ENCODE measurements at regions not wholly inside any gene's neighbourhood (a gene's known extent, or its start where the extent isn't known, plus 50 kb on each side); places are given as distances from the start of the nearest gene placed in this dataset.
"Not testable (repeated sequence)": the region's sequence is repeated elsewhere in the genome, so short reads cannot be mapped to it uniquely, and the experiment has no call there.

DNA sequence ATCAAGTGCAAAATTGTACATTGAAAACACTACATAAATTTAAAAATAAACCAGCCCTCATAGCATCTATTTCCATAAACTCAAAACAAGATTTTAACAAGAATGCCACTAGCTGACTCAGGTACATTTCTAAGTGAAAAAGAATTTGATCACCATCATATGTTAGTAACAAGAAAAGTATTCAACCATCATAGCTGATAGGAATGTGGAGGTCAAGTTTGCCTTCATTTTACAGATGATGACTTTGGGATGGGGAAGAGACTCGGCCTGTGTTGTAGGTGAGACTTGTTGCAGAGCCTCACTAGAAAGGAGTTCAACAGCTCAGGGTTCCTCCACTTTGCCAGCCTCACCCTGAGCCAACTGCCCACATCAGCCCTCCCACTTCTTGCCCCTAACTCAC, 318.8 kb upstream of the FAM78B start:
- DNase-seq, result no peak
- intact Hi-C loops (cut with DNase I), result no loop called here

DNA sequence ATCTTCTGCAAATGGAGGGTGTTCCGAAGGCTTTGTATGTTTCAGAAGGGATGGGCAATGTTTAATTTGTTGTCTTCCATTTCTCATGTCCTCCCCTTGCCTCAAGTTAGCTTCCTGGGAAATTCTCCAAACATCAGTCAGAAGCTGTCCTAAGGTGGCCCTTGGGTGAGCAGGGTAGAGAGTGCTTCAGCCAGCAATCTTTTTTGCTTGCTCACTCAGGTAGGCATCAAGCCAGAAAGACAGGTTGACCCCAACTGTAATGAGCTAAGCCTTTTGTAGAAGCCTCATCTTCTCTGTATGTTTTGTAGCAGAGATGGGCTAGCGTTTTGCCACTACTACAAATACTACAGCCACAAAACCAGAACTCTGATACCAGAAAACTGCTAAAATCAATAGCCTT, 321.5 kb upstream of the FAM78B start:
- intact Hi-C loops (cut with DNase I), result no loop called here
- DNase-seq, result no peak

DNA sequence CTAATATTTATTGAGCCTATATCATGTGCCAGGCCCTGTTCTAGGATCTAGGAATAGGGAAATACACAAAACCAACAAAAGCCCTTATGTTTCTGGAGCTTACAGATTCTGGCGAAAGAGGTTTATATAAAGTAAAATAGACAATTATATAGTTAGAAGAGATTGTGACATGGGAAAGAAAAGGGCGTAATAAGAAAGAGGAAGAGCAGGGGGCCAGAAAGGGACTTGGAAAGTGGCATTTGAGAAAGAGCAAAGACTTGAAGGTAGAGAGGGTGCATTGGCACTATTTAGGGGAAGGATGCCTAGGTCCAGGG, 322.5 kb upstream of the FAM78B start:
- no peak for DNase-seq
- intact Hi-C loops (cut with DNase I), result no loop called here

DNA sequence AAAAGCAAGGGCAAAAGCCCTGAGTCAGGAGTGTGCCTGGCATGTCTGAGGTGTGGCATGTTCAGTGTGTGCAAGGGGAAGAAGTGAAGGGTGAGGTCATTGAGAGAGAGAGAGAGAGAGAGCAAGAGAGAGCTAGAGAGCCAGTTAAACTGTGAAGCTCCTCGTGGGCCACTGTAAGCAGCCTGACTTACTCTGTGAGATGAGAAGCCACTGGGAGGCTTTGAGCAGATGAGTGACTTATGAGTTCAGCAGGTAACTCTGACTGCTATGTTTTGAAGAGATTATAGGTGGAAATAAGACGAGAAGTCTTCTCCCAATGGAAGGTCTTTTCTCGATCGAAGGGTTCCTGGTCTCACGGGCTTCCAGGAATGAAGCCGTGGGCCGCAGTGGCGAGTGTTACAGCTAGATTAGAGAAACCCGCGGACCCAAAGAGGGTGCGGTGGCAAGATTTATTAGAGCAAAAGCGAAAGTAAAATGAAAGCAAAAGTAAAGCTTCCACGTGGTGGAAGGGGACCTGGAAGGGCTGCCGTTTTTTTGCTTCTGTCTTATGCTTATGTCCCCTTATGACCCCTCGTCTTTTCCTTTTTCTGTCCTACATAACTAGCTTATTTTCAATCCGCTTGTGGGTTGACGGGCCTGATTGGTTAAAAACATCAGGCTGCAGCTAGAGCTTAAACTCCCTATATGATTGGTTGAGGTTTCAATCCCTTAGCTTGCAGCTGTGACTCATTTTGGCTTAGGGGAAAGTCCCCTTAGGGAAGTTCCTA, 323.1 kb upstream of the FAM78B start:
- DNase-seq, result peak in 1 of 10 donors; percentile 57
- intact Hi-C loops (cut with DNase I), result no loop called here

DNA sequence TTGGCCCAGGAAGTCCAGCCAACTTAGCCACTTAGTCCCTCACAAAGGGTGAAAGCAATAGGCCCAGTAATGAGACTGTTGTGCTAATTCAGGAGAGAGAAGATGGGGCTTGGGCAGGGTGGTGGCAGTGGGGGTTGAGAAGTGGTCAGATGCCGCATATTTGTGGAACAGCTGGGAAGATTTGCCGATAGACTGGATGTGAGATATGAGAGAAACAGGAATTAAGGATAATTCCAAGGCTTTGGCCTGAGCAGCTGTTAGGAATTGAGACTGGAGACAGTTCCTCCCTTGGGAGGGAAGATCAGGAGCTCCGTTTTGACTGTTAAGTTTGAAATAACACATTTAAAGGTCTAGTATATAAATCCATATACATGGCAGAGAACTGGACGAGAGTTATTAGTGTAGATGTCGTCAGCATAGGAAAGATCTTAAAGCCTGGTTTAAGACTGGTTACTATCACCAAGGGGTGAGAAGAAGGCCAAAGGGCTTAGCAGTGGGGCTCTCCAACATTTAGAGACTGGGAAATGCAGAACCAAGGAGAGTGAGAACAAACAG, 323.7 kb upstream of the FAM78B start:
- intact Hi-C loops (cut with DNase I), result no loop called here
- DNase-seq, result no peak

DNA sequence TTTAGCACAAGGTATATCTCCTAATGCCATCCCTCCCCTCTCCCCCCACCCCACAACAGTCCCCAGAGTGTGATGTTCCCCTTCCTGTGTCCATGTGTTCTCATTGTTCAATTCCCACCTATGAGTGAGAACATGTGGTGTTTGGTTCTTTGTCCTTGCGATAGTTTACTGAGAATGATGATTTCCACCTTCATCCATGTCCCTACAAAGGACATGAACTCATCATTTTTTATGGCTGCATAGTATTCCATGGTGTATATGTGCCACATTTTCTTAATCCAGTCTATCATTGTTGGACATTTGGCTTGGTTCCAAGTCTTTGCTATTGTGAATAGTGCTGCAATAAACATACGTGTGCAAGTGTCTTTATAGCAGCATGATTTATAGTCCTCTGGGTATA, 327.0 kb upstream of the FAM78B start:
- DNase-seq; intact Hi-C loops (cut with DNase I): not testable (repeated sequence)

DNA sequence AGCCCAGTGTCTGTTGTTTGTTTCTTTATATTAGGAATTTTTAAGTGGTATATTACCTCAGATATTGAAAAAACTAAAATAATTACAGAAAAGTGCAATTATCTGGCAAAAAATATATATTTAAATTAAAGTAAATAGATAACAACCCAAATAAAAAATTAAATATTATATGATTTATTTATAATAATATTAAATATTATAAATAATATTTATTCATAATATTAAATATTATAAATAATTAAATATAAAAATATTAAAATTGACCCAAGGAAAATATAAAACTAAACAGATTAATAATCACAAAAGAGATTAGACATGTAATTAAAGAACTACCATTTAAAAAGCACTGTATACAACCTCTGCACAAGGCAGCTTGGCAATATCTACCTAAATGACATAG, 331.9 kb upstream of the POGK start:
- DNase-seq, result no peak
- intact Hi-C loops (cut with DNase I), result no loop called here

DNA sequence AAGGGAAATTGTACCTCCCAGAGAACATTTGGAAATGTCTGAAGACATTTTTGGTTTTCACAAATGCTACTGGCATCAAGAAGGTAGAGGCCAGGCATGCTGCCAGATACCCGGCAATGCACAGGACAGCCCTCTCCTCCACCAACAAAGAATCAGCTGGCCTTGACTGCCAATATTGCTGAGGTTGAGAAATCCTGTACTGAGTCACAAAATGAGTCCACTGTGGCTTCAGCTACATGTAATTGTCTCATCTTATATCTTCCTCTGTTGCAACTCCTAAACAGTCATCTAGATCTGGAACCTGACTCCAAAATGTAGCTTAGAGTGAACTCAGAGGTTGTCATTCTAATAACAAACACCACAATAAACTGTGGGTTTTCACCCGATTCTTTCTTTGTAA, 327.5 kb upstream of the POGK start:
- intact Hi-C loops (cut with DNase I), result no loop called here
- DNase-seq, result no peak

DNA sequence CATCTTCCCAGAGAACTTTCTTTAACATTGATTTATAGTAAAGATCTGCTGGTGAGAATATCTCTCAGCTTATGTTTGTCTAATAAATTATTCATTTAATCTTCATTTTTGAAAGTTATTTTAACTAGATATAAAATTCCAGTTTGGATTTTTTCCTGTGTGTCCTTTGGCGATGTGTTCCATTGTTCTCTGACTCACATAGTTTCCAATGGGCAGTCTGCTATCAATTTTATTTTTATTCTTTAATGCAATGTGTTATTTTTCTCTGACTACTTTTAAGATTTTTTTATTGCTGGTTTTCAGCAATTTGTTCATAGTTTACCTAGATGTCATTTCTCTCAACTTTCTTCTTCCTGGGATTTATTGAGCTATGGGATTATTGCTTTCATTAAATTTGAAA, 325.2 kb upstream of the POGK start:
- no peak for DNase-seq

DNA sequence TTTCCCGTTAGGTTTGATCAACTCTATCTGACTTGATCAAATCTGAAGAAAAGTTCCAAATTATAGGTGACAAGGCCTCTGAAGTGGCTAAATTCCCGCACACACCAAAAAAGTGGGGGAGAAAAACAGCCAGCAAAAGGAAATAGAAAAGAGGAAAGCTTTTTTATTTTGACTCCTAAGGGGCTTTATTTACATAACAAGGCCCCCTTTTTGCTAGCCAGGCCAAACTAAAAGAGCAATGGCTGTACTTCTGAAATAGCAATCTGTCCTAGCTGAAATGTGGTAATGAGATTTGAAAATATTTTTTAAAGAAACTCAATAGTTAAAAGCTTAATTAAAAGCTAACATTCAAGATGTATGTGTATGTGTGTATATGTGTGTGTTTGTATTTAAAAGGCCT, 311.5 kb upstream of the POGK start:
- intact Hi-C loops (cut with DNase I), result no loop called here

More for the DNA sequence above, 325.2 kb upstream of the POGK start:
- intact Hi-C loops (cut with DNase I), result no loop called here

DNA sequence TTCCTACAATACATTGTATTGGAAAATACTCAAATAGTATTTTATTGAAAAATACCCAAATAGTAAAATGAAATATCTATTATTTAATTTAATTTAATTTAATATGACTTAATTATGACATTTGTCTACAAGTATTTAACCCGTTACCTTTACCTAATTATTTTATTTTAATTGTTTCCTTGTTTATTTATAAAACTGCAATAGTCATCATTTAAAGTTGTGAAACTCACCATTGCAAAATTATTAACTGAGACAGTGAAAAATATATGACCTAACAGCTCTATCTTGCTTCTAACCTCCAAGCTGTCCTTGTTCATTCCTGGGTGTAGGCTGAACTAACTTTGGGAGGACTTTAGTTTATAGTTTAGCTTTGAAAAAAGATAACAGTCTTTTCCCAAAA, 300.6 kb upstream of the POGK start:
- intact Hi-C loops (cut with DNase I), result no loop called here
- no peak for DNase-seq

More for the DNA sequence above, 311.5 kb upstream of the POGK start:
- DNase-seq, result no peak

DNA sequence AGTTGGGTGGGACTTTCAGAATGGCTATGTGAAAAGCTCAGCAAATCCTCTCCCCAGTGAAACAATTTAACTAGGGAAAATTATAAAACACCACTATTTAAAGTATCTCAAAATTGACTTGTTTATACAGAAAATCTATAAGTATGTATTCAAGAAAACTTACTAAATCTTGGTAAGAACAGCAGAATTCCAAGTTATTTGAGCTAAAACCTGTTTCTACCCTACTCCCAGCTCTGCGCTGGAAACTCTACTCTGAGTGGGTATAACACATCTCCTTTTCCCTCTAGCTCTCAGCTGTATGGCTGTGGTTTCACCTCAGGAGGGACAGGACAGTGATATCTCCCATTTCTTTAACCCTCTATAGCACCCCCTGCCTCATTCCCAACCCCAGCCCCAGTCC, 295.2 kb upstream of the POGK start:
- no peak for DNase-seq
- intact Hi-C loops (cut with DNase I), result no loop called here

DNA sequence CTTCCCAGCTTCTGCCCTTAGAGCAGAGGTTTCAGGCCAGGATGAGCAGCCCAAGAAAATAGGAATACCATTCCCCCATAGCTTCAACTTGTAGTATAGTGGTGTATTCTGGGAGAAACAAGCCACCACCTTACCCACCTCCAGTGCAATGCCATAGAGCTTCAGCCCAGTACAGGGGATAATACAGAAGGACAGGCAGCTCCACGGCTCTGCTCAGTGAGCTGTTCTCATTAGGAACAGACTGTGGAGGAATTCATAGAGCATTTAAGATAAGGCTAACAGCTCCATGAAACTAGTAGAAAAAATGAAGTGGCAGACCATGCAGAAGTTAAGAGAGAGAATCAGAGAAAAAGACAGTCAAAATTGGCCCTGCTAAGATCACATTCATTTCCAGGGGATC, 294.7 kb upstream of the POGK start:
- DNase-seq, result no peak
- intact Hi-C loops (cut with DNase I), result no loop called here

DNA sequence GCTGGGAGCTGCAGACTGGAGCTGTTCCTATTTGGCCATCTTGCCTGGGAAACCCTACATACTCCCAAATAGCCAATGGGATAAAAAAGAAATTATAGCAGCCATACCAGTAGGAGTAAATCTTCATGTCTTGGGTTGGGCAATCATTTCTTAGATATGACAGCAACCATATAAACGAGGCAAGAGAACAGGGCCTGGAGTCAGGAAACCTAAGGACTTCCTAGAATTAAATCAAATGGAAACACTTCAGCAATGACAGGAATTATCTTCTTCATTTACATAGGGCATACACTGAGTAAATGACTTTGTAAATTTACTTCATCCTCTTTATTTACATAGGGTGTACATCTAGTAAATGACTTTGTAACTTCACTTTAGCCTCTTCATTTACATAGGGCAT, 286.6 kb upstream of the POGK start:
- no peak for DNase-seq
- intact Hi-C loops (cut with DNase I), result no loop called here

DNA sequence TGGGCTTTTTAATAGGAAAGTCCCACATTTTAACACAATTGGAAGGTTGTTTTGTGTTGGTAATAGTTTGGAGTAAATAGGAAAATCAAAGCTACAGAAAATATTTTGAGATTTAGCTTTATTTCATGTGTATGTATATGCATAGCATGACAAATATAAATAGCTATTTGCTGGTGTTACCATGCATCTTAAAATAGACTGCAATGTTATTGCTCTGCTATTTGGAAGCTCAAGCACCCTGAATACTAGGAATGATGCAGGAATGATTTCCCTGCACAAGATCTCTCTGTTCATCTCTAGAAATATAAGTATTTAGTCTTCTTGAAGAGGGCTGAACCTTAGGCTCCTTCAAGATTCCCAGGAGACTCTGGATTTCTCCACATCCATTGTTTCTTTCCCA, 268.3 kb upstream of the POGK start:
- intact Hi-C loops (cut with DNase I), result no loop called here
- DNase-seq, result no peak

DNA sequence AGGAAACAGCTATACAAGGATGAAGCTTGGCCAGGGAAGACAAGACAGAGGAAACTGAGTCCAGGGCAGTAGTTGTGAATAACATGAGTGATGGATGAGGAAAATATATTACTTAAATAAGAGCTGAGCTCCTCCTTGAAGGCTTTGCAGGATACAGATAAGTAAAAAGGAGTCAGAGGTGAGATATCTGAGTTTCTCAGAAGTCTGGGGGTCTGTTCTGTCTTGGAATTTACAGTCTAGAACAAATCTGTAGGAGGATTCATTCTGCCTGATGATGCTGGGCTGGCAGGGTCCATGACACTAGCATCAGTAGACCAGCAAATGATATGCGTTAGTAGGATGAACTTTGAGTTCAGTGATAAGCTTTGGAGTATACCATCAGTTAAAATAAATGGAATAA, 266.1 kb upstream of the POGK start:
- DNase-seq, result no peak
- intact Hi-C loops (cut with DNase I), result no loop called here

DNA sequence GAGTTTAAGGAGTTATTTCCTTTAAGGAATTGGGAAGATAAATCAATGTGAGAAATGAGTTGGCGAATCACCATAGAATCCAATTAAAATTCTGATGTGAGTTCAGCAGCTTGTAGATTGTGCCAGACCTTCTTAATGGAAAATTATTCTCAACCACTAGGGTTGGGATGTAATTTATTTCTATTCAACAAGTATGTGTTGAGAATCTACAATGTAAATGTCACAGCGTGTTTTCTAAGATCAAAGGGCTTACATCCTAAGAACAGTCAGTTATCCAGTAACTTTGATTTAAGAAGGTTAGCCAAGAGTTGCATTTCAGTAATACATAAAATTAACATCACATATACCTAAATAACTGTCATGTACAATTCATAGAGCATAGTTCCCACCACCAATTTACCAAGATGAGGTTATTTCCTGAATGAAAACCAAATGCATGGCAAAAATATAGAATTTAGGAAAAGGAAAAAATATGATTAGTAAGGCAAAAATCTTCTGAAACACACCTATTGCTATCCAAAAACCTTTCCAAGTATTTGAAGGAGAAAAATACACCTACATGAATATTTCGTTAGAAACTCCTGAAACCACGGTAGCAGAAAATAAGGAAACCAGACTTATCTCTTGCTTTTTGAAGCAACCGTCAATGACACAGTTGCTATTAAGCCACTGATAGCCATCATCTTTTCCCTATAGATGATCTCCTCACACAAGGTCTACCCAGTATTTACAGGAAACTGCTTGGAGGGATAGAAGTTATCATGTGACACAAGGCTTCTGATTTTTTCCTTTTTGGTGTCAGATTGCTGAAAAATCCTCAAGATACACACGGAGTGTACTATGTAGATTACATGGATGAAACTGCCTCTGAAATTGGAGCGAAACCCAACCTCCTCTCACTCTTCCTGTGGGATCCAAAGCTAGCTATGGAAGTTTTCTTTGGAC, 259.4 kb upstream of the POGK start:
- intact Hi-C loops (cut with DNase I), result no loop called here
- no peak for DNase-seq

DNA sequence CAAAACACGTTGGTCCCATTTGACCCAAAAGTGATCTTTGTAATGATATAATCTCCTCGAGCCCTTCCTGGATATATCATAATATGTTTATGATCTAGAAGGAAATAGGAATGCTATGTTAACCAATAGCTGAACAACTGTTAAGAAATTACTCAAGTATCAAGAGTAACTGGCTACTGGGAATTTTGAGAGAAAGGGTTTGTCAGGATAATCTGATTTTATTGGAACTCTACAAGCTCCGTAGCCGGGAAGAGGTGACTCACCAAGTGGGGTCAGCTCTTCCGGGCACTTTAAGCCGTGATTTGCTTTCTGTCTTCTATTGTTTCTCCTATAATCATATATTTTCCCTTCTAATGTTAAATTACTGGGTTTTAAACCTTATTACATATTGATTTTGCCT, 250.5 kb upstream of the POGK start:
- intact Hi-C loops (cut with DNase I), result no loop called here
- no peak for DNase-seq

DNA sequence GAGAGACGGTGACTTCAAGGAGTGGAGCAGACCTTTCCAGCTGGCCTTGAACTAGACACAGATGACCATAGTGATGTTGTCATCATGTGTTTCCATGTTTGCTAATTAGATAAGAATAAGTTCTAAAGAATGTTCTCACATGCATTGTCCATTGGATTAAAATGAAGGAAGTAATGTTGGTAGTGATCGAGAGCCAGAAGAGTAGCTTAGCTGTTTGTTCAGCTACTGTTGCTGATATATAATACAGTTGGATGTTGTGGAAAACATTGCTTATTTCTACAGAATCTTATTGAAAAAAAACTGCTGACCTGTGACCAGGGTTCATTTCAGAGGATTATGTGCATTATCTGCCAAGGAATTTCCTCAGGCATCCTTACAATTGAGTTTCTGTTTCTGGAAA, 249.1 kb upstream of the POGK start:
- no peak for DNase-seq
- intact Hi-C loops (cut with DNase I), result no loop called here

DNA sequence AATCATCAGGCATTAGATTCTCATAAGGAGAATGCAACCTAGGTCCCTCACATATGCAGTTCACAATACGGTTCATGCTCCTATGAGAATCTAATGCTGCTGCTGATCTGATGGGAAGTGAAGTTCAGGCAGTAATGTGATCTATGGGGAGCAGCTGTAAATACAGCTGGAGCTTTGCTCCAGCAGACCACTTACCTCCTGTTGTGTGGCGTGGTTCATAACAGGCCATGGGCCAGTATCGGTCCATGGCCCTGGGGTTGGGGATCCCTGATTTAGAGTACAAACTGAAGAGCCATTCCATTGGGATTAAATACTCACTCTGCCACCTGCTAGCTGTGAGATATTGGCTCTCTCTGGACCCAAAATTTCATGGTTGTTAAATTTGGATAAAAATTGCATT, 244.6 kb upstream of the POGK start:
- intact Hi-C loops (cut with DNase I), result no loop called here
- no peak for DNase-seq

DNA sequence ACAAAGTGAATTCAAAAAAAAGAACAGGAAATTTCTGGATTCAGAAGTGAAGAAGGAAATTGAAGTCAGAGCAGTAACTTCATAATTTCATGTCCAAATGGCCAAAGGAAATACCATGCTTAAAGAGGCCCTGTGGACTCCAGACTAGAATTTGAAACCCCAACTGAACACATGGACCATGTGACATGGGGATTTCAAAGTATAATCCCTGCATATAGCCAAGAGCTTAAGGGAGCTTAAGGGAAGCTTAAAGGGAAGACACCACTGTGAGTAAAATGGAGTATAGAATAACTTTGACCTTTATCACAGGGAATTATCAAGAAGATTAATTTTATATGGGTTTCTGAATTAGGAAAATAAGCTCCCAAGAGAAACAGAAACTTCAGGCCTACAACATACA, 241.8 kb upstream of the POGK start:
- intact Hi-C loops (cut with DNase I), result no loop called here
- DNase-seq, result no peak

DNA sequence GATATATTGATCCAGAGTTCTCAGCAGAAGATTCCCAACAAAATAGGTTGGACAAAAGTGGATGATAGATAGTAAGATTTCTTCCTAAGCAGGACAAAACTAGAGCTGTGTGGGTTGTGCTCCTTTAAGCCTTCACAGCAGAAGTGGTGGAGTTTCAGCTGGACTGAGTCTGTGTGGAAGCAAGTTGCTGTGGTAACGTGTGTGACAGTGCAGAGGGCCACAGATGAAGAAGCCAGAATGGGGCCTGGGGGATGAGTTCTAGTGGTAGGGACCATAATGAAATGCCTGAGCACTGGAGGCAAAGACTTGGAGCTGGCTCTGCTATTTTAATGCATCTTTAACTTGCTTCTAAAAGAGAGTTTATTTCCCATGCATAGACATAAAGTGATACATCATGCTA, 238.7 kb upstream of the POGK start:
- no peak for DNase-seq
- intact Hi-C loops (cut with DNase I), result no loop called here

All from posterior cingulate gyrus (tissue), 11 donors.